Right ventricle myocardium inferior (tissue), 1 donor: ENCODE measurements at regions not wholly inside any gene's neighbourhood (a gene's known extent, or its start where the extent isn't known, plus 50 kb on each side); places are given as distances from the start of the nearest gene placed in this dataset.

Source experiments
- ATAC-seq: fragments of 200-7000 bp; cut with Tn5 transposase; one replicate; pipeline ENCODE4 v1.9.1; 2020; ENCODE audit warnings: mild to moderate bottlenecking, moderate library complexity
- DNase-seq: peaks from one replicate; pipeline ENCODE4 v3.0.0; 2021; ENCODE audit errors: missing footprints
- intact Hi-C: fragments of 100-400 bp; cut with DNase I; formaldehyde crosslinking; loops from one replicate; pipeline ENCODE4 v1.11.0; 2022
- donor health status: DM: no; HTN: yes; CAD: no; lungs with severe emphysema.

- DNase-seq (no peak), ATAC-seq (no peak)
- intact Hi-C loops = no loop called here
Measured at GRCh38 chr1:172979828-172980227, 70.9 kb downstream of the TNFSF18 start.

- ATAC-seq = no peak
- intact Hi-C loops = no loop called here
- DNase-seq = no peak
Measured at GRCh38 chr1:172980456-172980855, 70.3 kb downstream of the TNFSF18 start.

- intact Hi-C loops = no loop called here
- DNase-seq = no peak
- ATAC-seq = no peak
Measured at GRCh38 chr1:172980971-172981370, 69.8 kb downstream of the TNFSF18 start.
